ENCODE measurements at regions not wholly inside any gene's neighbourhood (a gene's known extent, or its start where the extent isn't known, plus 50 kb on each side); places are given as distances from the start of the nearest gene placed in this dataset.
"Not testable (repeated sequence)": the region's sequence is repeated elsewhere in the genome, so short reads cannot be mapped to it uniquely, and the experiment has no call there.

GRCh38 chr4:19575924-19576323 is 675.8 kb upstream of the SLIT2 start:
- DNase-seq = no peak

GRCh38 chr4:19566041-19566440 is 685.7 kb upstream of the SLIT2 start:
- DNase-seq = no peak

GRCh38 chr4:19562456-19562855 is 689.2 kb upstream of the SLIT2 start:
- no peak for DNase-seq

GRCh38 chr4:19557161-19557560 is 694.5 kb upstream of the SLIT2 start:
- DNase-seq = no peak

- not testable (repeated sequence) for DNase-seq
These were observed 695.4 kb upstream of the SLIT2 start for GRCh38 chr4:19556276-19556675.

GRCh38 chr4:19547463-19547862 is 704.2 kb upstream of the SLIT2 start:
- DNase-seq = no peak

GRCh38 chr4:19544446-19545125 is 707.1 kb upstream of the SLIT2 start:
- DNase-seq = no peak

GRCh38 chr4:19540859-19541540 is 710.7 kb upstream of the SLIT2 start:
- DNase-seq = no peak

GRCh38 chr4:19539201-19539600 is 712.5 kb upstream of the SLIT2 start:
- no peak for DNase-seq

GRCh38 chr4:19534159-19534558 is 717.5 kb upstream of the SLIT2 start:
- DNase-seq = no peak

GRCh38 chr4:19531906-19532848 is 719.5 kb upstream of the SLIT2 start:
- no peak for DNase-seq

- no peak for DNase-seq
These were observed 727.7 kb upstream of the SLIT2 start for GRCh38 chr4:19523964-19524363.

GRCh38 chr4:19522966-19523365 is 728.7 kb upstream of the SLIT2 start:
- DNase-seq = no peak

GRCh38 chr4:19520939-19521520 is 730.7 kb upstream of the SLIT2 start:
- no peak for DNase-seq

GRCh38 chr4:19514276-19515070 is 737.2 kb upstream of the SLIT2 start:
- DNase-seq = no peak

- no peak for DNase-seq
These were observed 739.6 kb upstream of the SLIT2 start for GRCh38 chr4:19512086-19512485.

GRCh38 chr4:19510993-19511392 is 740.7 kb upstream of the SLIT2 start:
- DNase-seq = no peak

- DNase-seq = no peak
These were observed 743.3 kb upstream of the SLIT2 start for GRCh38 chr4:19508442-19508841.

GRCh38 chr4:19497705-19498104 is 754.0 kb upstream of the SLIT2 start:
- no peak for DNase-seq

GRCh38 chr4:19496756-19497155 is 754.9 kb upstream of the SLIT2 start:
- DNase-seq = no peak

- no peak for DNase-seq
These were observed 756.7 kb upstream of the SLIT2 start for GRCh38 chr4:19494961-19495360.

- DNase-seq = no peak
These were observed 759.1 kb upstream of the SLIT2 start for GRCh38 chr4:19492606-19493005.
